ENCODE measurements at regions not wholly inside any gene's neighbourhood (a gene's known extent, or its start where the extent isn't known, plus 50 kb on each side); places are given as distances from the start of the nearest gene placed in this dataset.
"Not testable (repeated sequence)": the region's sequence is repeated elsewhere in the genome, so short reads cannot be mapped to it uniquely, and the experiment has no call there.

GRCh38 chr10:8403711-8404371 lies 349.4 kb downstream of the GATA3 start:
- Mint-ChIP-seq H3K27ac (no peak overlapping the region), H3K9me3 (no peaks in the 10 kb centered on the region), H3K4me3 (no peak overlapping the region), H3K36me3 (no peaks in the 10 kb centered on the region), H3K27me3 (no peaks in the 10 kb centered on the region), H3K4me1 (peaks cover 3% of the 10 kb centered on the region)
- no peak for DNase-seq (ENCODE audit: low spot score in 2 of 2)
- ATAC-seq (ENCODE audit: low read depth) = no peak

GRCh38 chr10:8404721-8405120 lies 350.2 kb downstream of the GATA3 start:
- no peaks in the 10 kb centered on the region for H3K9me3 Mint-ChIP-seq
- ATAC-seq (ENCODE audit: low read depth) = no peak
- no peak overlapping the region for H3K4me3 Mint-ChIP-seq
- no peak for DNase-seq (ENCODE audit: low spot score in 2 of 2)
- H3K36me3 Mint-ChIP-seq = no peaks in the 10 kb centered on the region
- H3K27me3 Mint-ChIP-seq = no peaks in the 10 kb centered on the region
- no peak overlapping the region for H3K27ac Mint-ChIP-seq
- peaks cover 3% of the 10 kb centered on the region for H3K4me1 Mint-ChIP-seq

GRCh38 chr10:8405596-8405995 lies 351.1 kb downstream of the GATA3 start:
- Mint-ChIP-seq H3K4me3 (no peak overlapping the region), H3K9me3 (no peaks in the 10 kb centered on the region), H3K27me3 (no peaks in the 10 kb centered on the region), H3K4me1 (peaks cover 3% of the 10 kb centered on the region), H3K36me3 (no peaks in the 10 kb centered on the region), H3K27ac (no peak overlapping the region)
- ATAC-seq (ENCODE audit: low read depth) (no peak), DNase-seq (ENCODE audit: low spot score in 2 of 2) (no peak)

GRCh38 chr10:8407501-8408021 lies 353.1 kb downstream of the GATA3 start:
- peaks cover 3% of the 10 kb centered on the region for H3K4me1 Mint-ChIP-seq
- no peak overlapping the region for H3K4me3 Mint-ChIP-seq
- no peaks in the 10 kb centered on the region for H3K9me3 Mint-ChIP-seq
- H3K36me3 Mint-ChIP-seq = no peaks in the 10 kb centered on the region
- H3K27ac Mint-ChIP-seq = no peak overlapping the region
- H3K27me3 Mint-ChIP-seq = no peaks in the 10 kb centered on the region
- no peak for ATAC-seq (ENCODE audit: low read depth)
- DNase-seq (ENCODE audit: low spot score in 2 of 2) = no peak

GRCh38 chr10:8410506-8410905 lies 356.0 kb downstream of the GATA3 start:
- peaks cover 2% of the 10 kb centered on the region for H3K9me3 Mint-ChIP-seq
- no peak overlapping the region for H3K27ac Mint-ChIP-seq
- DNase-seq (ENCODE audit: low spot score in 2 of 2) = no peak
- no peaks in the 10 kb centered on the region for H3K36me3 Mint-ChIP-seq
- H3K27me3 Mint-ChIP-seq = no peaks in the 10 kb centered on the region
- no peak for ATAC-seq (ENCODE audit: low read depth)
- H3K4me1 Mint-ChIP-seq = no peaks in the 10 kb centered on the region
- no peak overlapping the region for H3K4me3 Mint-ChIP-seq

GRCh38 chr10:8412541-8412940 lies 358.1 kb downstream of the GATA3 start:
- Mint-ChIP-seq H3K27ac (no peak overlapping the region), H3K4me3 (no peak overlapping the region), H3K9me3 (peaks cover 2% of the 10 kb centered on the region), H3K4me1 (no peaks in the 10 kb centered on the region), H3K27me3 (no peaks in the 10 kb centered on the region), H3K36me3 (no peaks in the 10 kb centered on the region)
- DNase-seq (ENCODE audit: low spot score in 2 of 2) = no peak
- no peak for ATAC-seq (ENCODE audit: low read depth)

GRCh38 chr10:8415029-8415428 lies 360.5 kb downstream of the GATA3 start:
- H3K36me3 Mint-ChIP-seq; H3K4me1 Mint-ChIP-seq; H3K9me3 Mint-ChIP-seq; H3K27me3 Mint-ChIP-seq; DNase-seq (ENCODE audit: low spot score in 2 of 2); H3K4me3 Mint-ChIP-seq; ATAC-seq (ENCODE audit: low read depth); H3K27ac Mint-ChIP-seq: not testable (repeated sequence)

- Mint-ChIP-seq H3K36me3 (no peaks in the 10 kb centered on the region), H3K27ac (no peak overlapping the region)
Observed at GRCh38 chr10:8416192-8416701, 361.8 kb downstream of the GATA3 start.

GRCh38 chr10:8416760-8417159 lies 362.3 kb downstream of the GATA3 start:
- Mint-ChIP-seq H3K36me3 (no peaks in the 10 kb centered on the region), H3K27ac (no peak overlapping the region), H3K4me3 (no peak overlapping the region), H3K9me3 (peaks cover 2% of the 10 kb centered on the region), H3K27me3 (no peaks in the 10 kb centered on the region), H3K4me1 (no peaks in the 10 kb centered on the region)
- ATAC-seq (ENCODE audit: low read depth) (no peak), DNase-seq (ENCODE audit: low spot score in 2 of 2) (no peak)

More at GRCh38 chr10:8416192-8416701, 361.8 kb downstream of the GATA3 start:
- peaks cover 2% of the 10 kb centered on the region for H3K9me3 Mint-ChIP-seq
- no peaks in the 10 kb centered on the region for H3K4me1 Mint-ChIP-seq
- DNase-seq (ENCODE audit: low spot score in 2 of 2) = no peak
- ATAC-seq (ENCODE audit: low read depth) = no peak
- no peak overlapping the region for H3K4me3 Mint-ChIP-seq
- H3K27me3 Mint-ChIP-seq = no peaks in the 10 kb centered on the region

- Mint-ChIP-seq H3K9me3 (peaks cover 2% of the 10 kb centered on the region), H3K27ac (no peak overlapping the region), H3K4me3 (no peak overlapping the region), H3K4me1 (no peaks in the 10 kb centered on the region), H3K27me3 (no peaks in the 10 kb centered on the region), H3K36me3 (no peaks in the 10 kb centered on the region)
- DNase-seq (ENCODE audit: low spot score in 2 of 2) (no peak), ATAC-seq (ENCODE audit: low read depth) (no peak)
Observed at GRCh38 chr10:8417631-8418030, 363.1 kb downstream of the GATA3 start.

- Mint-ChIP-seq H3K9me3 (peaks cover 2% of the 10 kb centered on the region), H3K4me3 (no peak overlapping the region), H3K36me3 (no peaks in the 10 kb centered on the region), H3K27me3 (no peaks in the 10 kb centered on the region), H3K27ac (no peak overlapping the region), H3K4me1 (no peaks in the 10 kb centered on the region)
- DNase-seq (ENCODE audit: low spot score in 2 of 2) (no peak), ATAC-seq (ENCODE audit: low read depth) (no peak)
Observed at GRCh38 chr10:8418631-8419030, 364.1 kb downstream of the GATA3 start.

- Mint-ChIP-seq H3K4me1 (no peaks in the 10 kb centered on the region), H3K36me3 (no peaks in the 10 kb centered on the region), H3K4me3 (no peak overlapping the region), H3K27ac (no peak overlapping the region), H3K27me3 (no peaks in the 10 kb centered on the region), H3K9me3 (no peaks in the 10 kb centered on the region)
- DNase-seq (ENCODE audit: low spot score in 2 of 2) = no peak
- no peak for ATAC-seq (ENCODE audit: low read depth)
Observed at GRCh38 chr10:8420182-8420581, 365.7 kb downstream of the GATA3 start.

- H3K4me1 Mint-ChIP-seq = no peaks in the 10 kb centered on the region
- no peak for ATAC-seq (ENCODE audit: low read depth)
- no peak overlapping the region for H3K4me3 Mint-ChIP-seq
- no peak overlapping the region for H3K27ac Mint-ChIP-seq
- no peaks in the 10 kb centered on the region for H3K9me3 Mint-ChIP-seq
- no peaks in the 10 kb centered on the region for H3K27me3 Mint-ChIP-seq
- no peak for DNase-seq (ENCODE audit: low spot score in 2 of 2)
- H3K36me3 Mint-ChIP-seq = no peaks in the 10 kb centered on the region
Observed at GRCh38 chr10:8424555-8425211, 370.2 kb downstream of the GATA3 start.

GRCh38 chr10:8428654-8429053 lies 374.2 kb downstream of the GATA3 start:
- Mint-ChIP-seq H3K27ac (no peak overlapping the region), H3K36me3 (no peaks in the 10 kb centered on the region), H3K4me1 (no peaks in the 10 kb centered on the region), H3K27me3 (no peaks in the 10 kb centered on the region), H3K4me3 (no peak overlapping the region), H3K9me3 (no peaks in the 10 kb centered on the region)
- ATAC-seq (ENCODE audit: low read depth) = no peak
- no peak for DNase-seq (ENCODE audit: low spot score in 2 of 2)

GRCh38 chr10:8430321-8430720 lies 375.8 kb downstream of the GATA3 start:
- Mint-ChIP-seq H3K4me3 (no peak overlapping the region), H3K27ac (no peak overlapping the region), H3K36me3 (no peaks in the 10 kb centered on the region), H3K9me3 (no peaks in the 10 kb centered on the region), H3K4me1 (no peaks in the 10 kb centered on the region), H3K27me3 (no peaks in the 10 kb centered on the region)
- ATAC-seq (ENCODE audit: low read depth) (no peak), DNase-seq (ENCODE audit: low spot score in 2 of 2) (no peak)

Data from memory B cell (primary cell).